Hepatocyte (in vitro differentiated cells): ENCODE measurements at regions not wholly inside any gene's neighbourhood (a gene's known extent, or its start where the extent isn't known, plus 50 kb on each side); places are given as distances from the start of the nearest gene placed in this dataset.

Experiments
- DNase-seq: peaks from one replicate; pipeline ENCODE4 v3.0.0-alpha.2; 2016; ENCODE audit warnings: low spot score
- H2AFZ ChIP-seq: fragments of 200-600 bp; sonication (generic); 2 replicates; pipeline ENCODE4 v1.6.0; 2016; ENCODE audit warnings: antibody characterized with exemption, mild to moderate bottlenecking
- H3K27ac ChIP-seq: fragments of 200-600 bp; sonication (generic); 2 replicates; pipeline ENCODE4 v1.5.1; 2016; ENCODE audit warnings: mild to moderate bottlenecking
- H3K27me3 ChIP-seq: fragments of 200-600 bp; sonication (generic); 2 replicates; pipeline ENCODE4 v1.6.1; 2016
- H3K36me3 ChIP-seq: fragments of 200-600 bp; sonication (generic); replicated peaks from 2 replicates; pipeline ENCODE4 v1.5.1; 2016; ENCODE audit warnings: low read depth; ENCODE audit not compliant: insufficient read depth
- H3K4me1 ChIP-seq: fragments of 200-600 bp; sonication (generic); 2 replicates; pipeline ENCODE4 v1.5.1; 2016; ENCODE audit warnings: mild to moderate bottlenecking, moderate library complexity; ENCODE audit not compliant: insufficient read depth
- H3K4me2 ChIP-seq: fragments of 200-600 bp; sonication (generic); 2 replicates; pipeline ENCODE4 v1.6.0; 2016
- H3K4me3 ChIP-seq: fragments of 200-600 bp; sonication (generic); 2 replicates; pipeline ENCODE4 v1.5.1; 2016; ENCODE audit warnings: mild to moderate bottlenecking
- H3K79me2 ChIP-seq: fragments of 200-600 bp; sonication (generic); 2 replicates; pipeline ENCODE4 v1.6.0; 2017; ENCODE audit warnings: mild to moderate bottlenecking
- H3K9me2 ChIP-seq: fragments of 200-600 bp; sonication (generic); replicated peaks from 2 replicates; pipeline ENCODE4 v1.6.0; 2017; ENCODE audit warnings: mild to moderate bottlenecking; ENCODE audit not compliant: insufficient read depth
- H3K9me3 ChIP-seq: fragments of 200-600 bp; sonication (generic); 2 replicates; pipeline ENCODE4 v1.5.1; 2016; ENCODE audit warnings: low read depth, mild to moderate bottlenecking
- H4K20me1 ChIP-seq: fragments of 200-600 bp; sonication (generic); 2 replicates; pipeline ENCODE4 v1.6.0; 2016; ENCODE audit warnings: mild to moderate bottlenecking; ENCODE audit not compliant: insufficient read depth, poor library complexity, severe bottlenecking
- CTCF ChIP-seq: fragments of 200-600 bp; sonication (generic); IDR thresholded peaks from 2 replicates; pipeline ENCODE4 v1.5.1; 2016; ENCODE audit warnings: antibody characterized with exemption, mild to moderate bottlenecking; ENCODE audit not compliant: poor library complexity
- EZH2 ChIP-seq: fragments of 200-600 bp; sonication (generic); IDR thresholded peaks from 2 replicates; pipeline ENCODE4 v1.6.1; 2016; ENCODE audit warnings: antibody characterized with exemption, mild to moderate bottlenecking, borderline replicate concordance
- EZH2phosphoT487 ChIP-seq: fragments of 200-600 bp; sonication (generic); IDR thresholded peaks from one replicate; pipeline ENCODE4 v1.6.1; 2018; ENCODE audit warnings: antibody characterized with exemption, mild to moderate bottlenecking, low read depth, moderate library complexity; ENCODE audit not compliant: unreplicated experiment, severe bottlenecking
- WGBS: methylation state at CpG from one replicate; pipeline ENCODE4 v1.1.6; 2016; ENCODE audit warnings: low lambda C conversion rate; ENCODE audit errors: missing lambda C conversion rate; 5-methylcytosine and 5-hydroxymethylcytosine counted together

DNA sequence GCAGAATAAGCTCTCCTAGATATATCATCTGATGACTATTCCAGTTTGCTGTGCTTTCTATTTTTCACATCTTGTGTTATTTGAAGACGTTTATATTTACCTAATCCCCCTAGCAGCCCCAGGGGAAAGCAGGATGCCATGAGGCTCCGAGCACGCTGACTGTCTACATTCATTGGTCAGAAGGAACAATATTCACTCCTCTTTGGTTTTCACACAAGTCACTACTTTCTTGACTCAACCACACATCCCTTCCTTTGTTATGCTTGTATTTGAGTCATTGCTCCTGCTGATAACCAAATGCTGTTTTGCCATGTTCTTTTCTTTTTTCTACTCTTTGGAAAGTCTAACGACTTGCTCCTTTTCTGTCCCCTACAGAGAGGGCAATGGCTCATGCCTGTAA is 86.5 kb upstream of the SLC38A2 start:
- Histone ChIP-seq H3K9me3 (no peaks in the 10 kb centered on the region), H3K79me2 (no peaks in the 10 kb centered on the region), H2AFZ (no peak overlapping the region), H3K27ac (no peak overlapping the region), H3K36me3 (no peaks in the 10 kb centered on the region), H3K4me3 (no peak overlapping the region), H3K27me3 (no peaks in the 10 kb centered on the region), H3K4me2 (no peak overlapping the region), H3K4me1 (peaks cover 46% of the 10 kb centered on the region), H3K9me2 (no peaks in the 10 kb centered on the region), H4K20me1 (no peaks in the 10 kb centered on the region)
- 47% methylated on average over 4 of the region's 4 CpGs for WGBS
- DNase-seq, result no peak
- TF ChIP-seq EZH2phosphoT487, result no peak
- no peak for TF ChIP-seq EZH2
- TF ChIP-seq CTCF, result no peak

- H4K20me1 ChIP-seq, result no peaks in the 10 kb centered on the region
- H3K4me2 ChIP-seq, result no peak overlapping the region
- no peak for DNase-seq
- H3K36me3 ChIP-seq, result no peaks in the 10 kb centered on the region
- no peak overlapping the region for H3K4me3 ChIP-seq
- H3K4me1 ChIP-seq, result peaks cover 46% of the 10 kb centered on the region
- no peaks in the 10 kb centered on the region for H3K79me2 ChIP-seq
- TF ChIP-seq EZH2phosphoT487 (no peak), EZH2 (no peak), CTCF (no peak)
- H3K27me3 ChIP-seq, result no peaks in the 10 kb centered on the region
- no peak overlapping the region for H3K27ac ChIP-seq
- 99% methylated on average over 3 of the region's 3 CpGs for WGBS
- H3K9me2 ChIP-seq, result no peaks in the 10 kb centered on the region
- H2AFZ ChIP-seq, result no peak overlapping the region
- H3K9me3 ChIP-seq, result no peaks in the 10 kb centered on the region
These were observed 86.0 kb upstream of the SLC38A2 start for GRCh38 chr12:46458500-46459102.

GRCh38 chr12:46457958-46458357 is 85.4 kb upstream of the SLC38A2 start:
- Histone ChIP-seq H3K27me3 (no peaks in the 10 kb centered on the region), H3K4me1 (peaks cover 42% of the 10 kb centered on the region)
- WGBS, result 95% methylated on average over 2 of the region's 2 CpGs

More at GRCh38 chr12:46457958-46458357, 85.4 kb upstream of the SLC38A2 start:
- Histone ChIP-seq H4K20me1 (no peaks in the 10 kb centered on the region), H3K79me2 (no peaks in the 10 kb centered on the region), H3K36me3 (no peaks in the 10 kb centered on the region), H3K9me3 (no peaks in the 10 kb centered on the region), H3K27ac (no peak overlapping the region), H2AFZ (no peak overlapping the region), H3K4me2 (no peak overlapping the region), H3K4me3 (no peak overlapping the region), H3K9me2 (no peaks in the 10 kb centered on the region)
- TF ChIP-seq EZH2phosphoT487 (no peak), CTCF (no peak), EZH2 (no peak)
- no peak for DNase-seq
